Peyer's patch (tissue), 4 donors: ENCODE measurements at regions not wholly inside any gene's neighbourhood (a gene's known extent, or its start where the extent isn't known, plus 50 kb on each side); places are given as distances from the start of the nearest gene placed in this dataset.

ENCODE experiments used
- DNase-seq, 3 donors: peaks; one replicate each; pipeline ENCODE4 v3.0.0-alpha.2; 2017 to 2019
- H3K27ac ChIP-seq, 4 donors: fragments of 200-600 bp; sonication (generic); one replicate each; pipeline ENCODE4 v1.5.1; 2016 to 2019
- H3K27me3 ChIP-seq, 2 donors: fragments of 200-600 bp; sonication (generic); one replicate each; pipeline ENCODE4 v1.5.1; 2019
- H3K36me3 ChIP-seq, 3 donors: fragments of 200-600 bp; sonication (generic); one replicate each; pipeline ENCODE4 v1.5.1; 2016 to 2019
- H3K4me1 ChIP-seq, 4 donors: fragments of 200-600 bp; sonication (generic); one replicate each; pipeline ENCODE4 v1.5.1; 2016 to 2019
- H3K4me3 ChIP-seq, 4 donors: fragments of 200-600 bp; sonication (generic); 1 replicate in 3 of 4; 2 replicates in 1 of 4; pipeline ENCODE4 v1.5.1; 2016 to 2019; ENCODE audit warnings: mild to moderate bottlenecking in 1 of 4
- H3K9me3 ChIP-seq, 4 donors: fragments of 200-600 bp; sonication (generic); one replicate each; pipeline ENCODE4 v1.5.1; 2016 to 2019; ENCODE audit warnings: mild to moderate bottlenecking in 1 of 4
- CTCF ChIP-seq, 6 experiments: fragments of 450-650 bp in 4 of 6; fragments of 200-600 bp in 2 of 6; sonication (generic) in 1 of 6; IDR thresholded peaks; one replicate each; pipeline ENCODE4 v1.5.1; 2017 to 2019; ENCODE audit warnings: antibody characterized with exemption in 6 of 6, mild to moderate bottlenecking in 3 of 6, moderate library complexity in 1 of 6
- POLR2A ChIP-seq, 2 donors: fragments of 450-650 bp; IDR thresholded peaks; one replicate each; pipeline ENCODE4 v1.5.1; 2017; ENCODE audit warnings: antibody characterized with exemption in 2 of 2, mild to moderate bottlenecking in 2 of 2, moderate library complexity in 2 of 2

GRCh38 chr10:107647462-107647861 lies 483.0 kb upstream of the SORCS1 start:
- Histone ChIP-seq H3K9me3 (no peaks in the 10 kb centered on the region), H3K27ac (no peak overlapping the region), H3K4me3 (no peak overlapping the region), H3K4me1 (no peaks in the 10 kb centered on the region), H3K27me3 (no peaks in the 10 kb centered on the region), H3K36me3 (no peaks in the 10 kb centered on the region)
- TF ChIP-seq CTCF (IDR thresholded peaks at IDR 0.05) (no peak), POLR2A (IDR thresholded peaks at IDR 0.05) (no peak)
- DNase-seq, result no peak

GRCh38 chr10:107631876-107632275 lies 467.4 kb upstream of the SORCS1 start:
- no peak overlapping the region for H3K4me3 ChIP-seq
- no peaks in the 10 kb centered on the region for H3K9me3 ChIP-seq
- H3K27ac ChIP-seq, result no peak overlapping the region
- TF ChIP-seq CTCF (IDR thresholded peaks at IDR 0.05) (no peak), POLR2A (IDR thresholded peaks at IDR 0.05) (no peak)
- no peaks in the 10 kb centered on the region for H3K4me1 ChIP-seq
- DNase-seq, result no peak
- no peaks in the 10 kb centered on the region for H3K27me3 ChIP-seq
- no peaks in the 10 kb centered on the region for H3K36me3 ChIP-seq

GRCh38 chr10:107626862-107627261 lies 462.4 kb upstream of the SORCS1 start:
- Histone ChIP-seq H3K27ac (no peak overlapping the region), H3K27me3 (no peaks in the 10 kb centered on the region), H3K36me3 (no peaks in the 10 kb centered on the region), H3K4me1 (no peaks in the 10 kb centered on the region), H3K4me3 (no peak overlapping the region), H3K9me3 (no peaks in the 10 kb centered on the region)
- no peak for DNase-seq
- TF ChIP-seq CTCF (IDR thresholded peaks at IDR 0.05), result no peak
- no peak for TF ChIP-seq POLR2A (IDR thresholded peaks at IDR 0.05)

- Histone ChIP-seq H3K36me3 (no peaks in the 10 kb centered on the region), H3K9me3 (no peaks in the 10 kb centered on the region), H3K27ac (no peak overlapping the region), H3K4me1 (no peaks in the 10 kb centered on the region), H3K27me3 (no peaks in the 10 kb centered on the region), H3K4me3 (no peak overlapping the region)
- TF ChIP-seq POLR2A (IDR thresholded peaks at IDR 0.05) (no peak), CTCF (IDR thresholded peaks at IDR 0.05) (no peak)
- no peak for DNase-seq
These were observed 458.8 kb upstream of the SORCS1 start for GRCh38 chr10:107623292-107623691.

GRCh38 chr10:107619139-107619538 lies 454.6 kb upstream of the SORCS1 start:
- H3K27ac ChIP-seq, result no peak overlapping the region
- no peaks in the 10 kb centered on the region for H3K27me3 ChIP-seq
- H3K9me3 ChIP-seq, result no peaks in the 10 kb centered on the region
- H3K4me3 ChIP-seq, result no peak overlapping the region
- no peaks in the 10 kb centered on the region for H3K4me1 ChIP-seq
- H3K36me3 ChIP-seq, result no peaks in the 10 kb centered on the region
- TF ChIP-seq CTCF (IDR thresholded peaks at IDR 0.05) (no peak), POLR2A (IDR thresholded peaks at IDR 0.05) (no peak)
- no peak for DNase-seq

GRCh38 chr10:107618504-107618994 lies 454.0 kb upstream of the SORCS1 start:
- Histone ChIP-seq H3K4me3 (no peak overlapping the region), H3K27me3 (no peaks in the 10 kb centered on the region), H3K9me3 (no peaks in the 10 kb centered on the region), H3K27ac (no peak overlapping the region), H3K4me1 (no peaks in the 10 kb centered on the region), H3K36me3 (no peaks in the 10 kb centered on the region)
- no peak for DNase-seq
- TF ChIP-seq POLR2A (IDR thresholded peaks at IDR 0.05) (no peak), CTCF (IDR thresholded peaks at IDR 0.05) (no peak)
